ENCODE measurements at regions not wholly inside any gene's neighbourhood (a gene's known extent, or its start where the extent isn't known, plus 50 kb on each side); places are given as distances from the start of the nearest gene placed in this dataset.

- dilution Hi-C loops (cut with MboI; ENCODE audit: extremely low pct_ligation_motif_present, low sequenced_read_pairs): no loop called here
- H2AFZ ChIP-seq (ENCODE audit: control insufficient read depth, low read length): no peak overlapping the region
Measured at GRCh38 chr6:108778421-108779186, 69.6 kb upstream of the ARMC2 start.

GRCh38 chr6:108779536-108780275 is 68.5 kb upstream of the ARMC2 start:
- Histone ChIP-seq H3K4me1 (ENCODE audit: control insufficient read depth, extremely low read depth, insufficient read depth, low read length) (peaks cover 21% of the 10 kb centered on the region), H3K9ac (ENCODE audit: control insufficient read depth, extremely low read depth, insufficient read depth, low read length) (no peak overlapping the region), H3K79me2 (ENCODE audit: control insufficient read depth, insufficient read depth, low read length) (no peaks in the 10 kb centered on the region), H3K9me3 (ENCODE audit: control insufficient read depth, low read depth, low read length) (no peaks in the 10 kb centered on the region), H3K9me1 (ENCODE audit: control insufficient read depth, extremely low read depth, insufficient read depth, low read length) (no peaks in the 10 kb centered on the region), H3K4me2 (ENCODE audit: control insufficient read depth, extremely low read depth, insufficient read depth, low read depth, low read length) (no peak overlapping the region), H2AFZ (ENCODE audit: control insufficient read depth, low read length) (no peak overlapping the region), H4K20me1 (ENCODE audit: control insufficient read depth, extremely low read depth, insufficient read depth, low read length) (no peaks in the 10 kb centered on the region), H3K36me3 (ENCODE audit: control insufficient read depth in 2 of 2, extremely low read depth in 1 of 2, insufficient read depth in 2 of 2, low read length in 2 of 2) (no peaks in the 10 kb centered on the region), H3K27ac (ENCODE audit: control insufficient read depth, insufficient read depth, low read length) (no peak overlapping the region), H3K4me3 (ENCODE audit: control insufficient read depth in 2 of 3, extremely low read depth in 1 of 3, insufficient read depth in 2 of 3, low read depth in 1 of 3, low read length in 3 of 3) (no peak overlapping the region), H3K27me3 (ENCODE audit: control insufficient read depth, extremely low read depth, insufficient read depth, low read length) (no peaks in the 10 kb centered on the region)
- TF ChIP-seq EZH2 (IDR thresholded peaks at IDR 0.05; ENCODE audit: low read length) (no peak), CTCF (optimal IDR thresholded peaks at IDR 0.05 in 1 of 3, IDR thresholded peaks at IDR 0.05 in 1 of 3, conservative IDR thresholded peaks at IDR 0.05 in 1 of 3; ENCODE audit: extremely low read depth in 1 of 3, insufficient read depth in 2 of 3, low read length in 3 of 3) (no peak)
- dilution Hi-C loops (cut with MboI; ENCODE audit: extremely low pct_ligation_motif_present, low sequenced_read_pairs): no loop called here
- DNase-seq (ENCODE audit: low read depth, low spot score): no peak
- FAIRE-seq: no peak

More at GRCh38 chr6:108778421-108779186, 69.6 kb upstream of the ARMC2 start:
- Histone ChIP-seq H3K9ac (ENCODE audit: control insufficient read depth, extremely low read depth, insufficient read depth, low read length) (no peak overlapping the region), H3K4me1 (ENCODE audit: control insufficient read depth, extremely low read depth, insufficient read depth, low read length) (peaks cover 21% of the 10 kb centered on the region), H3K27ac (ENCODE audit: control insufficient read depth, insufficient read depth, low read length) (no peak overlapping the region), H3K36me3 (ENCODE audit: control insufficient read depth in 2 of 2, extremely low read depth in 1 of 2, insufficient read depth in 2 of 2, low read length in 2 of 2) (no peaks in the 10 kb centered on the region), H3K9me1 (ENCODE audit: control insufficient read depth, extremely low read depth, insufficient read depth, low read length) (no peaks in the 10 kb centered on the region), H3K9me3 (ENCODE audit: control insufficient read depth, low read depth, low read length) (no peaks in the 10 kb centered on the region), H3K27me3 (ENCODE audit: control insufficient read depth, extremely low read depth, insufficient read depth, low read length) (no peaks in the 10 kb centered on the region), H3K79me2 (ENCODE audit: control insufficient read depth, insufficient read depth, low read length) (no peaks in the 10 kb centered on the region), H3K4me2 (ENCODE audit: control insufficient read depth, extremely low read depth, insufficient read depth, low read depth, low read length) (no peak overlapping the region), H4K20me1 (ENCODE audit: control insufficient read depth, extremely low read depth, insufficient read depth, low read length) (no peaks in the 10 kb centered on the region), H3K4me3 (ENCODE audit: control insufficient read depth in 2 of 3, extremely low read depth in 1 of 3, insufficient read depth in 2 of 3, low read depth in 1 of 3, low read length in 3 of 3) (no peak overlapping the region)
- FAIRE-seq: no peak
- no peak for TF ChIP-seq CTCF (optimal IDR thresholded peaks at IDR 0.05 in 1 of 3, IDR thresholded peaks at IDR 0.05 in 1 of 3, conservative IDR thresholded peaks at IDR 0.05 in 1 of 3; ENCODE audit: extremely low read depth in 1 of 3, insufficient read depth in 2 of 3, low read length in 3 of 3)
- TF ChIP-seq EZH2 (IDR thresholded peaks at IDR 0.05; ENCODE audit: low read length): no peak
- no peak for DNase-seq (ENCODE audit: low read depth, low spot score)

All from keratinocyte (primary cell).